ENCODE measurements at regions not wholly inside any gene's neighbourhood (a gene's known extent, or its start where the extent isn't known, plus 50 kb on each side); places are given as distances from the start of the nearest gene placed in this dataset.

DNA sequence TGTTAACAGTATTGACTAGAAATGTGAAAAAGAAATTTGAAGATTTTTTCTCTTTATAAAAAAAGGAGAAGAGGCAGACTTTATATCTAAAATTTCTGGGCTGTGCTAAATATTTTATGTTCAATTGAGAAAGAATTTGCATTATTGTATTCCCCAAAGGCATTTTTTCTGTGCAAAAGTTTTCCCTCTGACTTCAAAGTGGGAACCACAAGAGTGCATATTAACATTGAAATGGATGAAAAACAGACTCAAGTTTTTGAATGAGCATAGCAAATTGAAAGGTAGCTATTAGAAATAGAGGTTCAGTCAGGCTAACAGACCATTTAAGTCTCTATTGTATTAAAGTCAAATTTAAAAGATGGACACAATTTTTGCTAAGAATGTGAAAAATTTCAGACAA, 95.2 kb downstream of the RASSF9 start:
- Histone ChIP-seq H3K79me2 (ENCODE audit: control insufficient read depth, insufficient read depth, low read length) (no peaks in the 10 kb centered on the region), H3K9ac (ENCODE audit: insufficient read depth in 1 of 2, low read depth in 2 of 2, low read length in 2 of 2) (no peak overlapping the region), H3K36me3 (ENCODE audit: control insufficient read depth, insufficient read depth, low read length) (no peaks in the 10 kb centered on the region), H3K4me1 (replicated peaks in 1 of 2; ENCODE audit: control insufficient read depth in 2 of 2, insufficient read depth in 2 of 2, low read length in 2 of 2) (no peaks in the 10 kb centered on the region), H2AFZ (ENCODE audit: low read depth, low read length) (no peak overlapping the region), H3K27ac (ENCODE audit: extremely low read depth, low read depth, low read length) (no peak overlapping the region), H3K27me3 (ENCODE audit: control insufficient read depth in 2 of 2, insufficient read depth in 2 of 2, low read length in 2 of 2) (no peaks in the 10 kb centered on the region), H4K20me1 (replicated peaks; ENCODE audit: control insufficient read depth, insufficient read depth, low read length) (no peaks in the 10 kb centered on the region), H3K9me3 (replicated peaks; ENCODE audit: control insufficient read depth, insufficient read depth, low read depth, low read length) (0 out of 2 replicates have a peak, but pooled peaks cover 1% of the 10 kb centered on the region), H3K4me2 (ENCODE audit: insufficient read depth, low read length) (no peak overlapping the region), H3K9me1 (ENCODE audit: control insufficient read depth, insufficient read depth, low read length) (no peaks in the 10 kb centered on the region), H3K4me3 (no peak overlapping the region)
- no TSS peak for BruUV-seq (replicated peaks)
- DNase-seq (ENCODE audit: extremely low read depth in 1 of 4, low spot score in 3 of 4) (no peak), ATAC-seq (no peak), FAIRE-seq (no peak)
- CTCF ChIA-PET (ENCODE audit: low intra/inter-chr PET ratio), result no interaction called here
- intact Hi-C loops (cut with micrococcal nuclease) (no loop called here), in situ Hi-C loops (cut with MboI) (no loop called here)
- TF ChIP-seq NR3C1 (CRISPR knock-in tag; IDR thresholded peaks at IDR 0.05), result no peak
- POLR2A ChIA-PET, result no interaction called here

DNA sequence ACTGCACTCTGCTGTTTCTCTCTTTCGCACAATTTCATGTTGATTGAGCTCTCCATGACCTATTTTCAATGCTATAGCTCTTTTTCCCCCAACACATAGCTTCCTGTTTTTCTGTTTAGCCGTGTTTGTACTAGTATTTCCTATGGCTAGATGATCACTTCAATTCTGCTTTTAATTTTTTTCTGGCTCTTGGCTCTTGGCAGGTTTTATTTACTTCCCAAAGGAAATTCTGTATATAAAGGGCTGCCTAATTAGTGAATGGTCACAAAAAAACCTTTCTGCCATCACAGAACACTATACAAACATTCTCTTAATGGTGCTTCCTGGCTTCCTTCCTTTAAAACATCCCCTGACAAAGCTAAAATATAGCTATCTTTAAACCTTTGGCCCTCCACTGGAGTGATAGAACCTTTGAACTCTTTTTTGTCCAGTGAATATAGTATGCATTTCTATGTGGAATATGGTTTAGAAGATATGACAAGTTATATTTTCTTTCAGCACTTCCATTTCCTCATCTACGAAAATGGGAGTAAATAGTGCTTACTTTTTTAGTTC, 88.2 kb downstream of the RASSF9 start:
- FAIRE-seq, result no peak
- in situ Hi-C loops (cut with MboI), result no loop called here
- Histone ChIP-seq H4K20me1 (replicated peaks; ENCODE audit: control insufficient read depth, insufficient read depth, low read length) (no peaks in the 10 kb centered on the region), H3K9me1 (ENCODE audit: control insufficient read depth, insufficient read depth, low read length) (no peaks in the 10 kb centered on the region), H3K9me3 (replicated peaks; ENCODE audit: control insufficient read depth, insufficient read depth, low read depth, low read length) (no peaks in the 10 kb centered on the region; the same call in 1 of the 2 replicates), H3K27ac (ENCODE audit: extremely low read depth, low read depth, low read length) (no peak overlapping the region), H3K4me2 (ENCODE audit: insufficient read depth, low read length) (no peak overlapping the region), H3K4me3 (no peak overlapping the region), H3K9ac (ENCODE audit: insufficient read depth in 1 of 2, low read depth in 2 of 2, low read length in 2 of 2) (no peak overlapping the region), H3K4me1 (replicated peaks in 1 of 2; ENCODE audit: control insufficient read depth in 2 of 2, insufficient read depth in 2 of 2, low read length in 2 of 2) (no peaks in the 10 kb centered on the region), H3K79me2 (ENCODE audit: control insufficient read depth, insufficient read depth, low read length) (no peaks in the 10 kb centered on the region), H3K36me3 (ENCODE audit: control insufficient read depth, insufficient read depth, low read length) (no peaks in the 10 kb centered on the region), H2AFZ (ENCODE audit: low read depth, low read length) (no peak overlapping the region), H3K27me3 (ENCODE audit: control insufficient read depth in 2 of 2, insufficient read depth in 2 of 2, low read length in 2 of 2) (no peaks in the 10 kb centered on the region)
- TF ChIP-seq NCOA2 (IDR thresholded peaks at IDR 0.05; ENCODE audit: partially characterized antibody in 2 of 2) (no peak), ARID2 (IDR thresholded peaks at IDR 0.05) (no peak)
- DNase-seq (ENCODE audit: extremely low read depth in 1 of 4, low spot score in 3 of 4), result no peak
- intact Hi-C loops (cut with micrococcal nuclease), result no loop called here
- no TSS peak for BruUV-seq (replicated peaks)
- no peak for ATAC-seq
- CTCF ChIA-PET (ENCODE audit: low intra/inter-chr PET ratio), result no interaction called here
- POLR2A ChIA-PET, result no interaction called here
- 0% methylated on average over 3 of the region's 3 CpGs for WGBS (ENCODE audit: insufficient coverage, low coverage, missing lambda C conversion rate)

All from K562 (cell line).